ENCODE measurements at regions not wholly inside any gene's neighbourhood (a gene's known extent, or its start where the extent isn't known, plus 50 kb on each side); places are given as distances from the start of the nearest gene placed in this dataset.

DNA sequence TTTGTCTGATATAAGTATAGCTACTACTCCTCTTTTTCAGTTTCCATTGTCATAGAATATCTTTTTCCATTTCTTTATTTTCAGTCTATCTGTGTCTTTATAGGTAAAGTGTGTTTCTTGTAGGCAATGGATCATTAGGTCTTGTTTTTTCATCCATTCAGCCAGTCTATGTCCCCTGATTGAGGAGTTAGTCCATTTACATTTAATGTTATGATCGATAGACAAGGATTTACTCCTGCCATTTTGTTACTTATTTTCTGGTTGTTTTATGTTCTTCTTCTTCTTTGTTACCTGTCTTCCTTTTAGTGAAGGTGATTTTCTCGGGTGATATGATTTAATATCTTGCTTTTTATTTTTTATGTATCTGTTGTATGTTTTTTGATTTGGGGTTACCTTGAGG lies 169.0 kb downstream of the BARX1 start (continued):
- TF ChIP-seq, protein P1, sequence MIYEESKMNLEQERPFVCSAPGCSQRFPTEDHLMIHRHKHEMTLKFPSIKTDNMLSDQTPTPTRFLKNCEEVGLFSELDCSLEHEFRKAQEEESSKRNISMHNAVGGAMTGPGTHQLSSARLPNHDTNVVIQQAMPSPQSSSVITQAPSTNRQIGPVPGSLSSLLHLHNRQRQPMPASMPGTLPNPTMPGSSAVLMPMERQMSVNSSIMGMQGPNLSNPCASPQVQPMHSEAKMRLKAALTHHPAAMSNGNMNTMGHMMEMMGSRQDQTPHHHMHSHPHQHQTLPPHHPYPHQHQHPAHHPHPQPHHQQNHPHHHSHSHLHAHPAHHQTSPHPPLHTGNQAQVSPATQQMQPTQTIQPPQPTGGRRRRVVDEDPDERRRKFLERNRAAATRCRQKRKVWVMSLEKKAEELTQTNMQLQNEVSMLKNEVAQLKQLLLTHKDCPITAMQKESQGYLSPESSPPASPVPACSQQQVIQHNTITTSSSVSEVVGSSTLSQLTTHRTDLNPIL (CRISPR knock-in tag; IDR thresholded peaks at IDR 0.05; ENCODE audit: low read depth): no peak
- TF ChIP-seq PPARA (CRISPR knock-in tag; IDR thresholded peaks at IDR 0.05; ENCODE audit: borderline replicate concordance) (no peak), ZNF70 (CRISPR knock-in tag; IDR thresholded peaks at IDR 0.05) (no peak), ZC3H10 (CRISPR knock-in tag; IDR thresholded peaks at IDR 0.05) (no peak), ZNF565 (CRISPR knock-in tag; conservative IDR thresholded peaks at IDR 0.05; ENCODE audit: low read depth) (no peak), ARNTL (CRISPR knock-in tag; IDR thresholded peaks at IDR 0.05; ENCODE audit: borderline replicate concordance, low read depth) (no peak), ZFP3 (CRISPR knock-in tag; IDR thresholded peaks at IDR 0.05) (no peak), ISL1 (CRISPR knock-in tag; IDR thresholded peaks at IDR 0.05) (no peak), TOX (CRISPR knock-in tag; IDR thresholded peaks at IDR 0.05; ENCODE audit: borderline replicate concordance) (no peak)
- TF ChIP-seq, protein P2, sequence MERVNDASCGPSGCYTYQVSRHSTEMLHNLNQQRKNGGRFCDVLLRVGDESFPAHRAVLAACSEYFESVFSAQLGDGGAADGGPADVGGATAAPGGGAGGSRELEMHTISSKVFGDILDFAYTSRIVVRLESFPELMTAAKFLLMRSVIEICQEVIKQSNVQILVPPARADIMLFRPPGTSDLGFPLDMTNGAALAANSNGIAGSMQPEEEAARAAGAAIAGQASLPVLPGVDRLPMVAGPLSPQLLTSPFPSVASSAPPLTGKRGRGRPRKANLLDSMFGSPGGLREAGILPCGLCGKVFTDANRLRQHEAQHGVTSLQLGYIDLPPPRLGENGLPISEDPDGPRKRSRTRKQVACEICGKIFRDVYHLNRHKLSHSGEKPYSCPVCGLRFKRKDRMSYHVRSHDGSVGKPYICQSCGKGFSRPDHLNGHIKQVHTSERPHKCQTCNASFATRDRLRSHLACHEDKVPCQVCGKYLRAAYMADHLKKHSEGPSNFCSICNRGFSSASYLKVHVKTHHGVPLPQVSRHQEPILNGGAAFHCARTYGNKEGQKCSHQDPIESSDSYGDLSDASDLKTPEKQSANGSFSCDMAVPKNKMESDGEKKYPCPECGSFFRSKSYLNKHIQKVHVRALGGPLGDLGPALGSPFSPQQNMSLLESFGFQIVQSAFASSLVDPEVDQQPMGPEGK (CRISPR knock-in tag; IDR thresholded peaks at IDR 0.05; ENCODE audit: borderline replicate concordance): no peak

DNA sequence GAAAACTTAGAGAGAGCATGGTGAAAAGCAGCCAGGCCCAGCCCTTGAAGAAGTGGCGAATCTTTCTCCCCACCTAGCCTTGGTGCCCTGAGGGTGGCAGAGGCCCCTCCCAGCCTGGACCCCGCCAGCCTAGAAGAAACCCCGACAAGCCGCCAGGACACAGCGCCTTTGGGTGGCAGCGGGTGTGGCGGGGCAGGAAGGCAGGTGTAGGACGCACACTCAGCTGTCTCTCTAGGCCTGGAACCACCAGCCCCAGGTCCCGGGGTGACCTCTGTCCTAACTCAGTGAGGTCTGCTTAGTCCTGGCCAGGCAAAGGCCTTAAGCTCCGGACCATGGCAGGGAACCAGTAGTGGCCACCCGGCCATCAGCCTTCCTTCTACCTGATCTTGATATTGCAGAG lies 178.3 kb downstream of the BARX1 start:
- no peak for ATAC-seq
- TF ChIP-seq ZC3H10 (CRISPR knock-in tag; IDR thresholded peaks at IDR 0.05) (no peak), ZFP3 (CRISPR knock-in tag; IDR thresholded peaks at IDR 0.05) (no peak), GLIS3 (CRISPR knock-in tag; IDR thresholded peaks at IDR 0.05) (no peak), TOX (CRISPR knock-in tag; IDR thresholded peaks at IDR 0.05; ENCODE audit: borderline replicate concordance) (no peak), PPARA (CRISPR knock-in tag; IDR thresholded peaks at IDR 0.05; ENCODE audit: borderline replicate concordance) (no peak), TCF4 (CRISPR knock-in tag; IDR thresholded peaks at IDR 0.05; ENCODE audit: borderline replicate concordance) (no peak), ZNF565 (CRISPR knock-in tag; conservative IDR thresholded peaks at IDR 0.05; ENCODE audit: low read depth) (no peak), ARNTL (CRISPR knock-in tag; IDR thresholded peaks at IDR 0.05; ENCODE audit: borderline replicate concordance, low read depth) (no peak), CSDC2 (CRISPR knock-in tag; IDR thresholded peaks at IDR 0.05) (no peak), ZNF8 (CRISPR knock-in tag; IDR thresholded peaks at IDR 0.05) (no peak)
- TF ChIP-seq, protein P3, sequence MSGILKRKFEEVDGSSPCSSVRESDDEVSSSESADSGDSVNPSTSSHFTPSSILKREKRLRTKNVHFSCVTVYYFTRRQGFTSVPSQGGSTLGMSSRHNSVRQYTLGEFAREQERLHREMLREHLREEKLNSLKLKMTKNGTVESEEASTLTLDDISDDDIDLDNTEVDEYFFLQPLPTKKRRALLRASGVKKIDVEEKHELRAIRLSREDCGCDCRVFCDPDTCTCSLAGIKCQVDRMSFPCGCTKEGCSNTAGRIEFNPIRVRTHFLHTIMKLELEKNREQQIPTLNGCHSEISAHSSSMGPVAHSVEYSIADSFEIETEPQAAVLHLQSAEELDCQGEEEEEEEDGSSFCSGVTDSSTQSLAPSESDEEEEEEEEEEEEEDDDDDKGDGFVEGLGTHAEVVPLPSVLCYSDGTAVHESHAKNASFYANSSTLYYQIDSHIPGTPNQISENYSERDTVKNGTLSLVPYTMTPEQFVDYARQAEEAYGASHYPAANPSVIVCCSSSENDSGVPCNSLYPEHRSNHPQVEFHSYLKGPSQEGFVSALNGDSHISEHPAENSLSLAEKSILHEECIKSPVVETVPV (CRISPR knock-in tag; IDR thresholded peaks at IDR 0.05): no peak
- TF ChIP-seq, protein P1 (CRISPR knock-in tag; IDR thresholded peaks at IDR 0.05; ENCODE audit: low read depth): no peak
- TF ChIP-seq, protein P4, sequence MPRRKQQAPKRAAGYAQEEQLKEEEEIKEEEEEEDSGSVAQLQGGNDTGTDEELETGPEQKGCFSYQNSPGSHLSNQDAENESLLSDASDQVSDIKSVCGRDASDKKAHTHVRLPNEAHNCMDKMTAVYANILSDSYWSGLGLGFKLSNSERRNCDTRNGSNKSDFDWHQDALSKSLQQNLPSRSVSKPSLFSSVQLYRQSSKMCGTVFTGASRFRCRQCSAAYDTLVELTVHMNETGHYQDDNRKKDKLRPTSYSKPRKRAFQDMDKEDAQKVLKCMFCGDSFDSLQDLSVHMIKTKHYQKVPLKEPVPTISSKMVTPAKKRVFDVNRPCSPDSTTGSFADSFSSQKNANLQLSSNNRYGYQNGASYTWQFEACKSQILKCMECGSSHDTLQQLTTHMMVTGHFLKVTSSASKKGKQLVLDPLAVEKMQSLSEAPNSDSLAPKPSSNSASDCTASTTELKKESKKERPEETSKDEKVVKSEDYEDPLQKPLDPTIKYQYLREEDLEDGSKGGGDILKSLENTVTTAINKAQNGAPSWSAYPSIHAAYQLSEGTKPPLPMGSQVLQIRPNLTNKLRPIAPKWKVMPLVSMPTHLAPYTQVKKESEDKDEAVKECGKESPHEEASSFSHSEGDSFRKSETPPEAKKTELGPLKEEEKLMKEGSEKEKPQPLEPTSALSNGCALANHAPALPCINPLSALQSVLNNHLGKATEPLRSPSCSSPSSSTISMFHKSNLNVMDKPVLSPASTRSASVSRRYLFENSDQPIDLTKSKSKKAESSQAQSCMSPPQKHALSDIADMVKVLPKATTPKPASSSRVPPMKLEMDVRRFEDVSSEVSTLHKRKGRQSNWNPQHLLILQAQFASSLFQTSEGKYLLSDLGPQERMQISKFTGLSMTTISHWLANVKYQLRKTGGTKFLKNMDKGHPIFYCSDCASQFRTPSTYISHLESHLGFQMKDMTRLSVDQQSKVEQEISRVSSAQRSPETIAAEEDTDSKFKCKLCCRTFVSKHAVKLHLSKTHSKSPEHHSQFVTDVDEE (CRISPR knock-in tag; IDR thresholded peaks at IDR 0.05): no peak
- TF ChIP-seq, protein P5, sequence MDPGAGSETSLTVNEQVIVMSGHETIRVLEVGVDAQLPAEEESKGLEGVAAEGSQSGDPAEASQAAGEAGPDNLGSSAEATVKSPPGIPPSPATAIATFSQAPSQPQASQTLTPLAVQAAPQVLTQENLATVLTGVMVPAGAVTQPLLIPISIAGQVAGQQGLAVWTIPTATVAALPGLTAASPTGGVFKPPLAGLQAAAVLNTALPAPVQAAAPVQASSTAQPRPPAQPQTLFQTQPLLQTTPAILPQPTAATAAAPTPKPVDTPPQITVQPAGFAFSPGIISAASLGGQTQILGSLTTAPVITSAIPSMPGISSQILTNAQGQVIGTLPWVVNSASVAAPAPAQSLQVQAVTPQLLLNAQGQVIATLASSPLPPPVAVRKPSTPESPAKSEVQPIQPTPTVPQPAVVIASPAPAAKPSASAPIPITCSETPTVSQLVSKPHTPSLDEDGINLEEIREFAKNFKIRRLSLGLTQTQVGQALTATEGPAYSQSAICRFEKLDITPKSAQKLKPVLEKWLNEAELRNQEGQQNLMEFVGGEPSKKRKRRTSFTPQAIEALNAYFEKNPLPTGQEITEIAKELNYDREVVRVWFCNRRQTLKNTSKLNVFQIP (CRISPR knock-in tag; IDR thresholded peaks at IDR 0.05; ENCODE audit: borderline replicate concordance, low read depth): no peak
- TF ChIP-seq, protein P2 (CRISPR knock-in tag; IDR thresholded peaks at IDR 0.05; ENCODE audit: borderline replicate concordance): no peak
